GM23338 (cell line): ENCODE measurements at regions not wholly inside any gene's neighbourhood (a gene's known extent, or its start where the extent isn't known, plus 50 kb on each side); places are given as distances from the start of the nearest gene placed in this dataset.

Experiments used
- ATAC-seq: fragments of 200-7000 bp; cut with Tn5 transposase; 3 replicates; pipeline ENCODE4 v1.9.1; 2020
- DNase-seq: peaks from one replicate; pipeline ENCODE4 v3.0.0-alpha.2; 2015; ENCODE audit warnings: low spot score
- H2AFZ ChIP-seq: fragments of 200-600 bp; sonication (generic); 2 replicates; pipeline ENCODE4 v1.8.0; 2016; ENCODE audit warnings: antibody characterized with exemption, mild to moderate bottlenecking, moderate library complexity
- H3F3A ChIP-seq: fragments of 200-600 bp; sonication (generic); replicated peaks from 2 replicates; pipeline ENCODE4 v1.8.0; 2017; ENCODE audit warnings: antibody characterized with exemption, mixed run types, low read depth
- H3K27ac ChIP-seq: fragments of 200-600 bp; sonication (generic); 2 replicates; pipeline ENCODE4 v1.6.1; 2016; ENCODE audit warnings: low read depth
- H3K27me3 ChIP-seq: fragments of 200-600 bp; sonication (generic); 2 replicates; pipeline ENCODE4 v1.8.0; 2016; ENCODE audit warnings: mild to moderate bottlenecking, mixed run types, moderate library complexity; ENCODE audit not compliant: insufficient read depth
- H3K36me3 ChIP-seq: fragments of 200-600 bp; sonication (generic); 2 replicates; pipeline ENCODE4 v1.8.0; 2016; ENCODE audit warnings: mild to moderate bottlenecking; ENCODE audit not compliant: insufficient read depth
- H3K4me1 ChIP-seq: fragments of 200-600 bp; sonication (generic); 2 replicates; pipeline ENCODE4 v1.8.0; 2016; ENCODE audit warnings: mild to moderate bottlenecking, moderate library complexity; ENCODE audit not compliant: insufficient read depth
- H3K4me2 ChIP-seq: fragments of 200-600 bp; sonication (generic); 2 replicates; pipeline ENCODE4 v1.7.1; 2017; ENCODE audit warnings: mixed run types
- H3K4me3 ChIP-seq: fragments of 200-600 bp; sonication (generic); 2 replicates; pipeline ENCODE4 v1.6.1; 2016; ENCODE audit warnings: mixed run types
- H3K79me2 ChIP-seq: fragments of 200-600 bp; sonication (generic); replicated peaks from 2 replicates; pipeline ENCODE4 v1.8.0; 2017; ENCODE audit warnings: mild to moderate bottlenecking; ENCODE audit not compliant: insufficient read depth
- H3K9me2 ChIP-seq: fragments of 200-600 bp; sonication (generic); 2 replicates; pipeline ENCODE4 v1.8.0; 2017; ENCODE audit not compliant: insufficient read depth
- H4K20me1 ChIP-seq: fragments of 200-600 bp; sonication (generic); replicated peaks from 2 replicates; pipeline ENCODE4 v1.8.0; 2017; ENCODE audit warnings: mild to moderate bottlenecking; ENCODE audit not compliant: insufficient read depth
- H3K27ac Mint-ChIP-seq: 2 replicates; pipeline ENCODE4 v1.8.0; 2020; ENCODE audit warnings: inconsistent platforms, mild to moderate bottlenecking, moderate library complexity, mixed read lengths
- H3K27me3 Mint-ChIP-seq: 3 replicates; pipeline ENCODE4 v1.8.0; 2022; ENCODE audit warnings: low read depth, mild to moderate bottlenecking, moderate library complexity, mixed read lengths, inconsistent platforms; ENCODE audit not compliant: insufficient read depth, poor library complexity
- H3K36me3 Mint-ChIP-seq: 3 replicates; pipeline ENCODE4 v1.8.0; 2021; ENCODE audit warnings: low read depth, mild to moderate bottlenecking, inconsistent platforms, moderate library complexity, mixed read lengths
- H3K4me1 Mint-ChIP-seq: 3 replicates; pipeline ENCODE4 v1.8.0; 2020; ENCODE audit warnings: mild to moderate bottlenecking, inconsistent platforms, mixed read lengths
- H3K4me3 Mint-ChIP-seq: 3 replicates; pipeline ENCODE4 v1.8.0; 2021; ENCODE audit warnings: moderate library complexity, mild to moderate bottlenecking, inconsistent platforms, mixed read lengths
- H3K9me3 Mint-ChIP-seq: 3 replicates; pipeline ENCODE4 v1.8.0; 2020; ENCODE audit warnings: moderate library complexity, mild to moderate bottlenecking, inconsistent platforms, mixed read lengths
- ETS1 ChIP-seq: IDR thresholded peaks from 2 replicates; pipeline ENCODE4 v1.6.1; 2016; ENCODE audit warnings: antibody characterized with exemption
- EZH2phosphoT487 ChIP-seq: fragments of 200-600 bp; sonication (generic); IDR thresholded peaks from one replicate; pipeline ENCODE4 v1.8.1; 2018; ENCODE audit warnings: antibody characterized with exemption; ENCODE audit not compliant: unreplicated experiment
- JUNB ChIP-seq: IDR thresholded peaks from one replicate; pipeline ENCODE4 v1.6.1; 2016; ENCODE audit warnings: antibody characterized with exemption; ENCODE audit not compliant: unreplicated experiment
- POLR2AphosphoS5 ChIP-seq: IDR thresholded peaks from 2 replicates; pipeline ENCODE4 v1.6.1; 2016; ENCODE audit warnings: antibody characterized with exemption, low read depth
- STAT1 ChIP-seq: IDR thresholded peaks from one replicate; pipeline ENCODE4 v1.6.1; 2016; ENCODE audit warnings: antibody characterized with exemption; ENCODE audit not compliant: unreplicated experiment
- ZNF462 ChIP-seq: fragments of 250-450 bp; sonication (Bioruptor Pico); IDR thresholded peaks from 2 replicates; pipeline ENCODE4 v1.5.0; 2020; ENCODE audit warnings: mild to moderate bottlenecking, moderate library complexity
- TF ChIP-seq, protein P1 (sequence below), 2 experiments: fragments of 200-600 bp in 1 of 2; sonication (generic) in 1 of 2; conservative IDR thresholded peaks; 2 replicates each; pipeline versions ENCODE4 v1.5.1 to v1.6.1; 2016 to 2017; ENCODE audit warnings: antibody characterized with exemption in 2 of 2, low read depth in 2 of 2, mild to moderate bottlenecking in 2 of 2, moderate library complexity in 1 of 2

DNA sequence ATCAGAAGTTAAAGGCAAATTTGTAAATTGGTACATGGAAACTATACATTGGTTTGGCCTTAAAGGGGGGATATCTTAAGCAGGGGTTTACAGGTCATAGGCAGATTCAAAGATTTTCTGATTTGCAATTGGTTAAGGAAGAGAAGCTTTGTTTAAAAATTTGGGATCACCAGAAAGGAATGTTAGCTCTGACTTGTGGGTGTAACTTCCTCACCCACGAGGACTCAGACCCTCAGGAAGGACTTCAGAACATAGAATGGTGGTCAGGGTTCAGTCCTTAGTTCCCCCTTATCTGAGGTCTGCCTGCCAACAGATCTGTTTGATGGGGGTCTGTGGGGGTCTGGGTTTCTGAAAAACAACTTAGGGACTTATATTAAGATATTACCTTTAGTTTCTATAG, 427.4 kb upstream of the DIPK2B start (continued):
- TF ChIP-seq ZNF462 (no peak), JUNB (no peak), STAT1 (no peak), POLR2AphosphoS5 (no peak)
- TF ChIP-seq, protein P1, sequence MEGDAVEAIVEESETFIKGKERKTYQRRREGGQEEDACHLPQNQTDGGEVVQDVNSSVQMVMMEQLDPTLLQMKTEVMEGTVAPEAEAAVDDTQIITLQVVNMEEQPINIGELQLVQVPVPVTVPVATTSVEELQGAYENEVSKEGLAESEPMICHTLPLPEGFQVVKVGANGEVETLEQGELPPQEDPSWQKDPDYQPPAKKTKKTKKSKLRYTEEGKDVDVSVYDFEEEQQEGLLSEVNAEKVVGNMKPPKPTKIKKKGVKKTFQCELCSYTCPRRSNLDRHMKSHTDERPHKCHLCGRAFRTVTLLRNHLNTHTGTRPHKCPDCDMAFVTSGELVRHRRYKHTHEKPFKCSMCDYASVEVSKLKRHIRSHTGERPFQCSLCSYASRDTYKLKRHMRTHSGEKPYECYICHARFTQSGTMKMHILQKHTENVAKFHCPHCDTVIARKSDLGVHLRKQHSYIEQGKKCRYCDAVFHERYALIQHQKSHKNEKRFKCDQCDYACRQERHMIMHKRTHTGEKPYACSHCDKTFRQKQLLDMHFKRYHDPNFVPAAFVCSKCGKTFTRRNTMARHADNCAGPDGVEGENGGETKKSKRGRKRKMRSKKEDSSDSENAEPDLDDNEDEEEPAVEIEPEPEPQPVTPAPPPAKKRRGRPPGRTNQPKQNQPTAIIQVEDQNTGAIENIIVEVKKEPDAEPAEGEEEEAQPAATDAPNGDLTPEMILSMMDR (conservative IDR thresholded peaks at IDR 0.05; ENCODE audit: low read depth in 2 of 2), result no peak

- Histone ChIP-seq H3K9me2 (no peaks in the 10 kb centered on the region), H3K79me2 (no peaks in the 10 kb centered on the region), H4K20me1 (no peaks in the 10 kb centered on the region), H3F3A (no peaks in the 10 kb centered on the region), H3K36me3 (no peaks in the 10 kb centered on the region), H2AFZ (no peak overlapping the region), H3K4me1 (0 out of 2 replicates have a peak, but pooled peaks cover 9% of the 10 kb centered on the region), H3K4me3 (no peak overlapping the region), H3K27me3 (no peaks in the 10 kb centered on the region), H3K27ac (no peak overlapping the region), H3K4me2 (no peak overlapping the region)
- no peaks in the 10 kb centered on the region for H3K36me3 Mint-ChIP-seq
- DNase-seq (no peak), ATAC-seq (no peak)
- H3K4me3 Mint-ChIP-seq, result no peak overlapping the region
- peaks cover 13% of the 10 kb centered on the region; the same call in 2 of the 3 replicates for H3K4me1 Mint-ChIP-seq
- no peaks in the 10 kb centered on the region for H3K27me3 Mint-ChIP-seq
- H3K27ac Mint-ChIP-seq, result no peak overlapping the region
- no peaks in the 10 kb centered on the region for H3K9me3 Mint-ChIP-seq
- TF ChIP-seq ZNF462 (no peak), ETS1 (no peak), JUNB (no peak), EZH2phosphoT487 (no peak)
These were observed 422.6 kb upstream of the DIPK2B start for GRCh38 chrX:45623266-45623665.
